RWPE2 (cell line): ENCODE measurements at regions not wholly inside any gene's neighbourhood (a gene's known extent, or its start where the extent isn't known, plus 50 kb on each side); places are given as distances from the start of the nearest gene placed in this dataset.

ENCODE experiments used
- ATAC-seq: fragments of 200-7000 bp; cut with Tn5 transposase; 3 replicates; pipeline ENCODE4 v1.9.1; 2021; ENCODE audit warnings: low read depth
- DNase-seq: peaks from one replicate; pipeline ENCODE4 v3.0.0-alpha.2; 2020; ENCODE audit warnings: low spot score
- H3K27ac ChIP-seq: fragments of 450-650 bp; 2 replicates; pipeline ENCODE4 v1.5.1; 2017; ENCODE audit warnings: mild to moderate bottlenecking; ENCODE audit not compliant: poor library complexity, severe bottlenecking
- H3K27me3 ChIP-seq: fragments of 250-450 bp; sonication (Bioruptor Pico); 2 replicates; pipeline ENCODE4 v1.5.1; 2021; ENCODE audit warnings: mild to moderate bottlenecking, moderate library complexity; ENCODE audit not compliant: insufficient read depth, poor library complexity, severe bottlenecking
- H3K36me3 ChIP-seq: fragments of 250-450 bp; sonication (Bioruptor Pico); 2 replicates; pipeline ENCODE4 v1.5.1; 2020; ENCODE audit warnings: low read depth, mild to moderate bottlenecking, moderate library complexity
- H3K4me1 ChIP-seq: fragments of 250-450 bp; sonication (Bioruptor Pico); 2 replicates; pipeline ENCODE4 v1.5.1; 2021; ENCODE audit warnings: mild to moderate bottlenecking, moderate library complexity; ENCODE audit not compliant: insufficient read depth, poor library complexity, severe bottlenecking
- H3K4me3 ChIP-seq: fragments of 250-450 bp; sonication (Bioruptor Pico); 2 replicates; pipeline ENCODE4 v1.5.1; 2021; ENCODE audit warnings: mild to moderate bottlenecking, moderate library complexity; ENCODE audit not compliant: severe bottlenecking
- H3K9me3 ChIP-seq: fragments of 250-450 bp; sonication (Bioruptor Pico); 2 replicates; pipeline ENCODE4 v1.5.1; 2021; ENCODE audit warnings: mild to moderate bottlenecking, moderate library complexity; ENCODE audit not compliant: severe bottlenecking
- CTCF ChIP-seq: fragments of 450-650 bp; IDR thresholded peaks from one replicate; pipeline ENCODE4 v1.5.1; 2017; ENCODE audit warnings: mild to moderate bottlenecking, moderate library complexity; ENCODE audit not compliant: poor library complexity, severe bottlenecking

- TF ChIP-seq CTCF: no peak
- H3K36me3 ChIP-seq: no peaks in the 10 kb centered on the region
- no peak overlapping the region for H3K4me3 ChIP-seq
- H3K9me3 ChIP-seq: no peaks in the 10 kb centered on the region
- no peak overlapping the region for H3K27ac ChIP-seq
- H3K27me3 ChIP-seq: no peaks in the 10 kb centered on the region
- H3K4me1 ChIP-seq: no peaks in the 10 kb centered on the region
- DNase-seq (no peak), ATAC-seq (no peak)
Measured at GRCh38 chr11:44507491-44507890, 58.0 kb upstream of the CD82 start.

- Histone ChIP-seq H3K4me1 (no peaks in the 10 kb centered on the region), H3K27ac (no peak overlapping the region), H3K9me3 (no peaks in the 10 kb centered on the region), H3K4me3 (no peak overlapping the region), H3K36me3 (no peaks in the 10 kb centered on the region), H3K27me3 (no peaks in the 10 kb centered on the region)
- no peak for TF ChIP-seq CTCF
- DNase-seq (no peak), ATAC-seq (no peak)
Measured at GRCh38 chr11:44507896-44508445, 57.5 kb upstream of the CD82 start.

- no peak for TF ChIP-seq CTCF
- Histone ChIP-seq H3K4me3 (no peak overlapping the region), H3K9me3 (no peaks in the 10 kb centered on the region), H3K27me3 (no peaks in the 10 kb centered on the region), H3K4me1 (no peaks in the 10 kb centered on the region), H3K27ac (no peak overlapping the region), H3K36me3 (no peaks in the 10 kb centered on the region)
- DNase-seq (no peak), ATAC-seq (no peak)
Measured at GRCh38 chr11:44509296-44509695, 56.2 kb upstream of the CD82 start.

- no peak for ATAC-seq
- TF ChIP-seq CTCF: no peak
- H3K36me3 ChIP-seq: no peaks in the 10 kb centered on the region
Measured at GRCh38 chr11:44510372-44510771, 55.1 kb upstream of the CD82 start.

GRCh38 chr11:44512818-44513217 lies 52.6 kb upstream of the CD82 start:
- TF ChIP-seq CTCF: no peak
- Histone ChIP-seq H3K4me1 (no peaks in the 10 kb centered on the region), H3K9me3 (no peaks in the 10 kb centered on the region), H3K4me3 (no peak overlapping the region), H3K27ac (no peak overlapping the region), H3K27me3 (no peaks in the 10 kb centered on the region), H3K36me3 (no peaks in the 10 kb centered on the region)
- ATAC-seq: no peak
- no peak for DNase-seq

More at GRCh38 chr11:44510372-44510771, 55.1 kb upstream of the CD82 start:
- no peak for DNase-seq
- no peak overlapping the region for H3K27ac ChIP-seq
- H3K4me3 ChIP-seq: no peak overlapping the region
- H3K27me3 ChIP-seq: no peaks in the 10 kb centered on the region
- no peaks in the 10 kb centered on the region for H3K9me3 ChIP-seq
- H3K4me1 ChIP-seq: no peaks in the 10 kb centered on the region
